ENCODE measurements at regions not wholly inside any gene's neighbourhood (a gene's known extent, or its start where the extent isn't known, plus 50 kb on each side); places are given as distances from the start of the nearest gene placed in this dataset.

DNA sequence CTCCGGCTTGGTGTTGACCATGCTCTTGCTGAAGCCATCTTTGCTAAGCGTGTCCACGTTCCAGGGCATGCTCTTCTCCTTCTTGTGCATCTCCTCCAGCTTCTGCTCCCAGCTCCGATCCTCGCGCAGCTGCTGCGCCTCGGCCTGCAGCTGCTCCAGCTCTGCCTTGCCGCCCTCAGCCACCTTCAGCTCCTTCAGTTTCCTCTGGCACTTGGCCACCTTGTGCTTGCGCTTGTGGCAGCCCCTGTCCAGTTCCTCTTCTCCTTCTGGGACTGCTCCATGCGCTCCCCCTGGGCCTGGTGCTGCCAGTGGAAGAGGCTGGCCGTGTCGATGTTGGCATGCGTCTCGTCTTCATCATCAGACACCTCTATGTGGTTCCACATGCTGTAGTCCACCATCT, 128.3 kb upstream of the CLINT1 start:
- WGBS, 2 donors: 92 to 98% methylated on average over 15 of the region's 15 CpGs
- no peak overlapping the region for H3K4me3 ChIP-seq (ENCODE audit: low read depth, poor library complexity, severe bottlenecking)
- TF ChIP-seq POLR2A (IDR thresholded peaks at IDR 0.05): no peak
- TF ChIP-seq, protein P1, sequence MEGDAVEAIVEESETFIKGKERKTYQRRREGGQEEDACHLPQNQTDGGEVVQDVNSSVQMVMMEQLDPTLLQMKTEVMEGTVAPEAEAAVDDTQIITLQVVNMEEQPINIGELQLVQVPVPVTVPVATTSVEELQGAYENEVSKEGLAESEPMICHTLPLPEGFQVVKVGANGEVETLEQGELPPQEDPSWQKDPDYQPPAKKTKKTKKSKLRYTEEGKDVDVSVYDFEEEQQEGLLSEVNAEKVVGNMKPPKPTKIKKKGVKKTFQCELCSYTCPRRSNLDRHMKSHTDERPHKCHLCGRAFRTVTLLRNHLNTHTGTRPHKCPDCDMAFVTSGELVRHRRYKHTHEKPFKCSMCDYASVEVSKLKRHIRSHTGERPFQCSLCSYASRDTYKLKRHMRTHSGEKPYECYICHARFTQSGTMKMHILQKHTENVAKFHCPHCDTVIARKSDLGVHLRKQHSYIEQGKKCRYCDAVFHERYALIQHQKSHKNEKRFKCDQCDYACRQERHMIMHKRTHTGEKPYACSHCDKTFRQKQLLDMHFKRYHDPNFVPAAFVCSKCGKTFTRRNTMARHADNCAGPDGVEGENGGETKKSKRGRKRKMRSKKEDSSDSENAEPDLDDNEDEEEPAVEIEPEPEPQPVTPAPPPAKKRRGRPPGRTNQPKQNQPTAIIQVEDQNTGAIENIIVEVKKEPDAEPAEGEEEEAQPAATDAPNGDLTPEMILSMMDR (IDR thresholded peaks at IDR 0.05): no peak
- DNase-seq (ENCODE audit: low spot score in 2 of 2): no peak
- intact Hi-C loops (cut with DNase I; ENCODE audit: low total_unique reads): no loop called here

DNA sequence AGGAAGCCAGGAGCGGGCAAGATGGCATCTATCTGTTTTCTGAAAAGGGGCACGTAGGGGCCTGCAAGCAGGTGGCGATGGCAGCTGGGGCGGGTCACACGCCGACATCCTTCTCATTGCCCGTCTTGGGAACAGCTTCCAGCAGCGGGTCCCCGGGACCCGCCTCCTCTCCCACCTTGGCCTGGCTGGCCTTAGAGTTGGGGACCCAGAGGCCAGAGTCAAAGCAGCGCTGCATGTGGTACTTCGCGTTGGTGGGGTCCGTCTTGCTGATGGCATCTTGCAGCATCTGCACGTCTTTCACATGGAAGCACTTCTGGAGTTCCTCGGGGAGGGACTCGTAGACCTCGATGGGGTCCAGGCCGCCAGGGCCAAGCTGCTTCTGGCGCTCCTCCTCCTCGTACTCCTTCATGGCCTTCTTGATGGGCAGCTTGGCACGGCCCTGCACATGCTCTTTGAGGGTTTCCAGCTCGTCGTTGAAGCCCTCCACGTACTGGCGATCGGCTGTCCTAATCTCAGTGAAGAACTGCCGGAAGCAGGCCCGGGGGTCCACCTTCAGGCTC, 127.6 kb upstream of the CLINT1 start:
- TF ChIP-seq, protein P1 (IDR thresholded peaks at IDR 0.05): no peak
- no peak for TF ChIP-seq POLR2A (IDR thresholded peaks at IDR 0.05)
- H3K4me3 ChIP-seq (ENCODE audit: low read depth, poor library complexity, severe bottlenecking): no peak overlapping the region
- 96 to 98% methylated on average over 28 to 29 of the region's 29 CpGs for WGBS, 2 donors
- no peak for DNase-seq (ENCODE audit: low spot score in 2 of 2)
- intact Hi-C loops (cut with DNase I; ENCODE audit: low total_unique reads): no loop called here

DNA sequence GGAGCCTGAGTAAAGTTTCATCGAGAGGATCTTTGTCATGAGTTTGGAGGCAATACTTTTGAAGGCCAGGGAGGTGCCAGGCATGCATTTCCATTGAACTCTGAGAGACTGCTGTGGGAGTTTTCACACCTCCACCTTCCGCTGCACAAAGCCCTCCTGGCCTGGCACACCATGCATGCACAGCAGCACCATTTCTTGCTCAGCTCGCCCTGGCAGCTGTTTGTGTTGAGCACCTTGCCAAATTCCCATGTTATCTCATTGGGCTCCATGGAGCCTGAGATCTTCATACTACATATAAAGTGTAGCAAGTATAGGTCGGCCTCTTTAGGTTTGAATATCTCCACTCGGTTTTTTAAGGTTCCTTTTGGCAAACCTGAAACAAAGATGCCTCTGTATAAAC, 125.7 kb upstream of the CLINT1 start:
- no peak overlapping the region for H3K4me3 ChIP-seq (ENCODE audit: low read depth, poor library complexity, severe bottlenecking)
- no peak for TF ChIP-seq POLR2A (IDR thresholded peaks at IDR 0.05)
- TF ChIP-seq, protein P1 (IDR thresholded peaks at IDR 0.05): no peak
- intact Hi-C loops (cut with DNase I; ENCODE audit: low total_unique reads): no loop called here
- WGBS, 2 donors: 69 to 77% methylated on average over 5 of the region's 5 CpGs
- no peak for DNase-seq (ENCODE audit: low spot score in 2 of 2)

DNA sequence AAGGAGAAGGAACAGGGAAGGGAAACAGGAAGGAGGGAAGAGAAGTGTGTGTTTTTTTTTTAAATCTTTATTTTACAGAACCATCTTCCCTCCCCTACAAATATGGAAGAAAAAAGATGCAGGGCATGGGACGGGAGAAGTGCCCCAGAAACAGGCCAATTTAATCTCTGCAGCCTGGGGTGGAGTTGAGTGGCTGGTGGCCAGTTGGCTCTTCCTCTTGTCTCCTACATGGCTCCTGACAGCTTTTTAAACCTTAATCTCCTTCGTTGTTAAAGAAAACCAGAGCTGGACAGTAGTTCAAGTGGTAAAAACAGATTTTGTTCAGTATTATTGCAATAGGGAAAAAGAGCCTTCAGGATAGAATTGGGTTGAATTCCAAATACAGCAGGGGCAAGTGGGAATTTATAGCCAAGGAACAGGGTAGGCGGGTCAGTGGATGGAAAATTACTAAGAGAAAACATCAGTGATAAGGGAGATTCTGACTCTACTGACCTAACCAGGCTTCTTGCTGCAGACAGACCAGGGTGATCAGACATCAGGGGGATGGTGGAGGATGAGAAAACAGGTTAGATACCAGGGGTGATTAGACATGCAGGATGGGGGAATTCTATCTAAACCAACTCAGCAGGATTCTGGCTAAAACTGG, 125.1 kb upstream of the CLINT1 start:
- no peak for TF ChIP-seq POLR2A (IDR thresholded peaks at IDR 0.05)
- TF ChIP-seq, protein P1 (IDR thresholded peaks at IDR 0.05): no peak
- intact Hi-C loops (cut with DNase I; ENCODE audit: low total_unique reads): no loop called here
- WGBS, 2 donors: 32 to 43% methylated on average over 3 of the region's 3 CpGs
- no peak overlapping the region for H3K4me3 ChIP-seq (ENCODE audit: low read depth, poor library complexity, severe bottlenecking)
- peak in 1 of 2 donors; percentile 58 for DNase-seq (ENCODE audit: low spot score in 2 of 2)

DNA sequence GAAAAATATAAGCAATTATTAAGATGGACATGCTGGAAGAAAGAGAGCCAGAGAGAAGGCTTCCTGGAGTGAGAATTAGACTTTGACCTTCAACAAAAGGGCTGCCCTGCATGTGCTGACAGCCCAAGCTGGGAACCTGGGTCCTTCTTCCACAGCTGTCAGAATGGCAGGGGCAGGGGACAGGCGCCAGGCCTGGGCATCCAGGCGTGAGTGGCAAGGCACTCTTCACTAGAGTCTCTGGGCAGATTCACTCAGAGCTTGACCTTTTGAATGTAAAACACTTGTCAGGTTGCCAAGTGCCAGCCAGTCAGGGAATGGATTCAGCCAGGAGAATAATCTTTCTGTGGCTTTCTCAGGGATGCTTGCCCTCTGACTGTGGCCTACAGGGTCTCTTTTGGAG, 119.1 kb upstream of the CLINT1 start:
- no peak for DNase-seq (ENCODE audit: low spot score in 2 of 2)
- H3K4me3 ChIP-seq (ENCODE audit: low read depth, poor library complexity, severe bottlenecking): no peak overlapping the region
- TF ChIP-seq, protein P1 (IDR thresholded peaks at IDR 0.05): no peak
- no peak for TF ChIP-seq POLR2A (IDR thresholded peaks at IDR 0.05)
- intact Hi-C loops (cut with DNase I; ENCODE audit: low total_unique reads): no loop called here
- WGBS, 2 donors: 83 to 92% methylated on average over 2 of the region's 2 CpGs

DNA sequence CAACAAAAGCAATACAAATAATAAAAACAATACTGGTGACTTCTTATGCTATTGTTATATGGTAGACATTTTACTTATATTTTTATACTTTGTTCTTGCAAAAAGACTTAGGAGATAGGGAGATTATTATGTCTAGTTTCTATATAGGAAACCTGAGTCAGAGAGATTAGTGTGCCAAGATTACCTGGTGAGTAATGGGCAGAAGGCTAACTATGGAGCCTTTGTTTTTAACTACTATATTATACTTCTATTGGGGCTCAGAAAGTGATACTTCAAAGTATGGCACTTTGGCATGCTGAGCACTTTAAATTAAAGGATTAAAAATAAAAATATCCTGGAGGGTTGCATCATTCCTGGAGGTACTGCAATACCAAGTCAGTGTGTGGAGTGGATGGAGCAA, 117.5 kb upstream of the CLINT1 start:
- no peak overlapping the region for H3K4me3 ChIP-seq (ENCODE audit: low read depth, poor library complexity, severe bottlenecking)
- DNase-seq (ENCODE audit: low spot score in 2 of 2): no peak
- TF ChIP-seq POLR2A (IDR thresholded peaks at IDR 0.05): no peak
- TF ChIP-seq, protein P1 (IDR thresholded peaks at IDR 0.05): no peak
- intact Hi-C loops (cut with DNase I; ENCODE audit: low total_unique reads): no loop called here

Data from lower leg skin (tissue), 4 donors.